ENCODE measurements at regions not wholly inside any gene's neighbourhood (a gene's known extent, or its start where the extent isn't known, plus 50 kb on each side); places are given as distances from the start of the nearest gene placed in this dataset.
A peak's percentile ranks its signal among the peaks of the same experiment; 100 is the strongest.
"Not testable (repeated sequence)": the region's sequence is repeated elsewhere in the genome, so short reads cannot be mapped to it uniquely, and the experiment has no call there.

DNA sequence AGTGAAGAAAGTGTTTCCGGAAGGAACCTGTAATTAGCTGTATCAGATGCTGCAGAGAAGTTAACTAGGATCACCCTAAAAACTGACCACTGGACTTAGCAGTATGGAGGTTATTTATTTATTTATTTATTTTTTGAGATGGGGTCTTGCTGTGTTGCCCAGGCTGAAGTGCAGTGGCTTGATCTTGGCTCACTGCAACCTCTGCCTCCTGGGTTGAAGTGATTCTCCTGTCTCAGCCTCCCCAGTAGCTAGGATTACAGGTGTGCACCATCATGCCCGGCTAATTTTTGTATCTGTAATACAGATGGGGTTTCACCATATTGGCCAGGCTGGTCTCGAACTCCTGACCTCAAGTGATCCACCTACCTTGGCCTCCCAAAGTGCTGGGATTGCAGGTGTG, 156.6 kb upstream of the TBL1XR1 start:
- H3K27ac ChIP-seq (ENCODE audit: low read depth in 2 of 2, low read length in 2 of 2); H3K36me3 ChIP-seq (ENCODE audit: control insufficient read depth in 2 of 2, insufficient read depth in 2 of 2, low read length in 2 of 2); H3K9me3 ChIP-seq (ENCODE audit: control insufficient read depth in 2 of 2, low read length in 2 of 2); H3K4me3 ChIP-seq (ENCODE audit: low read length in 2 of 2); H3K9ac ChIP-seq (ENCODE audit: low read depth in 1 of 2, low read length in 2 of 2); H3K27me3 ChIP-seq (ENCODE audit: control insufficient read depth in 2 of 2, insufficient read depth in 2 of 2, low read length in 2 of 2): not testable (repeated sequence)
- H3K4me1 ChIP-seq (ENCODE audit: control insufficient read depth in 2 of 2, insufficient read depth in 2 of 2, low read length in 2 of 2): peaks cover 35 to 45% of the 10 kb centered on the region in 2 donors

DNA sequence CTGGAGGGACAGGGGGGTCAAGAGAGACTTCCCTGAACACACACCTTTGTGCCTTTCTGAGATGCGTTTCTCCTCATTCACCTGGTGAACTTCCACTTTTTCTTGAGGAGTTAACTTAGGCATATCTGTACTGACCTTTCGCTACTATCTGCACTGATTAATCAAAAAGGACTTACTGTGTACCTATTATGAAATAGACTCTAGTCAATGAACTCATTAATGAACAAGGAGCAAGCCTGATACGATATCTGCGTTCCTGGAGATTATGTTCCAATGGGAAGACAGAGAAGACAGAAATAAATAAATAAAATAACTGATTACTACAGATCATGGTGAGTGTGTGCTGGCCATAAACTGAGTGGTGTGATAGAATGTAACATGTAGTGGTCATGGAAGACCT, 157.2 kb upstream of the TBL1XR1 start:
- H3K27ac ChIP-seq (ENCODE audit: low read depth in 2 of 2, low read length in 2 of 2): no peak overlapping the region
- H3K9me3 ChIP-seq (ENCODE audit: control insufficient read depth in 2 of 2, low read length in 2 of 2): no peaks in the 10 kb centered on the region
- H3K4me1 ChIP-seq (ENCODE audit: control insufficient read depth in 2 of 2, insufficient read depth in 2 of 2, low read length in 2 of 2): peaks cover 40 to 51% of the 10 kb centered on the region in 2 donors
- H3K4me3 ChIP-seq (ENCODE audit: low read length in 2 of 2): no peak overlapping the region
- no peaks in the 10 kb centered on the region for H3K36me3 ChIP-seq (ENCODE audit: control insufficient read depth in 2 of 2, insufficient read depth in 2 of 2, low read length in 2 of 2)
- H3K27me3 ChIP-seq (ENCODE audit: control insufficient read depth in 2 of 2, insufficient read depth in 2 of 2, low read length in 2 of 2): no peaks in the 10 kb centered on the region
- H3K9ac ChIP-seq (ENCODE audit: low read depth in 1 of 2, low read length in 2 of 2): no peak overlapping the region

GRCh38 chr3:177356113-177356512, 158.8 kb upstream of the TBL1XR1 start:
- H3K9me3 ChIP-seq (ENCODE audit: control insufficient read depth in 2 of 2, low read length in 2 of 2): no peaks in the 10 kb centered on the region
- H3K4me1 ChIP-seq (ENCODE audit: control insufficient read depth in 2 of 2, insufficient read depth in 2 of 2, low read length in 2 of 2): peaks cover 50 to 58% of the 10 kb centered on the region in 2 donors
- H3K9ac ChIP-seq (ENCODE audit: low read depth in 1 of 2, low read length in 2 of 2): no peak overlapping the region
- no peak overlapping the region for H3K4me3 ChIP-seq (ENCODE audit: low read length in 2 of 2)
- H3K27ac ChIP-seq (ENCODE audit: low read depth in 2 of 2, low read length in 2 of 2): peak overlapping the region; percentile 98 to 99
- H3K27me3 ChIP-seq (ENCODE audit: control insufficient read depth in 2 of 2, insufficient read depth in 2 of 2, low read length in 2 of 2): no peaks in the 10 kb centered on the region
- H3K36me3 ChIP-seq (ENCODE audit: control insufficient read depth in 2 of 2, insufficient read depth in 2 of 2, low read length in 2 of 2): no peaks in the 10 kb centered on the region

DNA sequence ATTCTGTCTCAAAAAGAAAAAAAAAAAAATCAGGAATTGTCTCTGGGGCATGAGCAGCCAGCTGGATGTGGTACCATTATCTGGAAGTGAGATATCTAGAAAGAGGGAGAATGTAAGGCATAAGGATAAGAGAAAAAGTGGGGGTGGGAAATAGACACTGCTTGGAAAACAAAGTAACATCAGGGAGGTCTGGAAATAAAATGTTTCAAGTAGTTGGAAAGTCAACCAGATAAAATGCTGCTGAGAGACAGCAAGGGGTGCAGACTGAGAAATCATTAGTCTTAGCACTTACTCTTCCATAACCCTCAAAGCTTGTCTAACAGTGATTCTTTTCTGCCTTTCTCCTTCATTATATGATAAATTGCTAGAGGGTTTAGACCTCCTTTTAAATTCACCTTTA, 159.7 kb upstream of the TBL1XR1 start:
- Histone ChIP-seq H3K27ac (ENCODE audit: low read depth in 2 of 2, low read length in 2 of 2) (peak overlapping the region; percentile 98 to 99), H3K4me3 (ENCODE audit: low read length in 2 of 2) (no peak overlapping the region), H3K36me3 (ENCODE audit: control insufficient read depth in 2 of 2, insufficient read depth in 2 of 2, low read length in 2 of 2) (no peaks in the 10 kb centered on the region), H3K4me1 (ENCODE audit: control insufficient read depth in 2 of 2, insufficient read depth in 2 of 2, low read length in 2 of 2) (peaks cover 48 to 51% of the 10 kb centered on the region in 2 donors), H3K9me3 (ENCODE audit: control insufficient read depth in 2 of 2, low read length in 2 of 2) (no peaks in the 10 kb centered on the region), H3K27me3 (ENCODE audit: control insufficient read depth in 2 of 2, insufficient read depth in 2 of 2, low read length in 2 of 2) (no peaks in the 10 kb centered on the region), H3K9ac (ENCODE audit: low read depth in 1 of 2, low read length in 2 of 2) (peak overlapping the region in 1 of 2 donors; percentile 81)

DNA sequence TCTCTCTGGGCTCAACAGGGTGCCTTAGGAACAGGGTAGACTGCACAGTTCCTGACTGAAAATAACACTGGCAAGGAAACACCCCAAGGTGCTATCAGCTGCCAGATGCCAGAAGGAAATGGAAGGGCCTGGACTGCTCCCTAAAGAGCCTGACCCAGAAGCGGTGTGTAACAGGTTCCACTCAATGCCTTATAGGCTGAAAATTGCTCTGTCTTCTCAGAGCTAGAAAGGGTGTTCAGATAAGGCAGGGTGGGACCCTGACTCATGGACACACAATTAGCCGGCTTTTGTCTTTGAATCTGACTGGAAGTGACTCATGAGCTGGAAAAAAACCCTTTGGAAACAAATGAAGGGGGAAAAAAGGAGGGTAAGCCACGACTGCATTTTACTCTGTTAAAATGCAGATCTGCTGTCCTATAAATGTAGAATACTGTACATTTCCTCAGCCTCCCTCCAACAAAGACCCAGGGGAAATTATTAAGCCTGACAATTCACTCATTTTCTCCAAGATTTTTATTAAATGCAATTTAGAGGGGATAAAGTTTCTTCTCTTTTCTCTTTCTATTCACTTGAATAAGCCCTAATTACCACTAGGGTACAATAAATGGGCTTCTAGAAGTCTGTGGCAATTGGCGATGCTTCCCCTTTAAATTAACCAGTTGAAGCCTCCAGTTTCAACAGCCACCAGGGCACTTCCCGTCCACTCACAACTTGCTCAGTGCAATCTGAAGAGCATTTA, 160.2 kb upstream of the TBL1XR1 start:
- H3K9ac ChIP-seq (ENCODE audit: low read depth in 1 of 2, low read length in 2 of 2): peak overlapping the region; percentile 72 to 81
- no peaks in the 10 kb centered on the region for H3K9me3 ChIP-seq (ENCODE audit: control insufficient read depth in 2 of 2, low read length in 2 of 2)
- peaks cover 45 to 50% of the 10 kb centered on the region in 2 donors for H3K4me1 ChIP-seq (ENCODE audit: control insufficient read depth in 2 of 2, insufficient read depth in 2 of 2, low read length in 2 of 2)
- no peaks in the 10 kb centered on the region for H3K36me3 ChIP-seq (ENCODE audit: control insufficient read depth in 2 of 2, insufficient read depth in 2 of 2, low read length in 2 of 2)
- peak overlapping the region; percentile 25 to 69 for H3K4me3 ChIP-seq (ENCODE audit: low read length in 2 of 2)
- no peaks in the 10 kb centered on the region for H3K27me3 ChIP-seq (ENCODE audit: control insufficient read depth in 2 of 2, insufficient read depth in 2 of 2, low read length in 2 of 2)
- H3K27ac ChIP-seq (ENCODE audit: low read depth in 2 of 2, low read length in 2 of 2): peak overlapping the region; percentile 98 to 99

- Histone ChIP-seq H3K4me3 (ENCODE audit: low read length in 2 of 2) (peak overlapping the region; percentile 37 to 69), H3K4me1 (ENCODE audit: control insufficient read depth in 2 of 2, insufficient read depth in 2 of 2, low read length in 2 of 2) (peaks cover 49 to 57% of the 10 kb centered on the region in 2 donors)
These were observed 161.1 kb upstream of the TBL1XR1 start for GRCh38 chr3:177358091-177358976.

GRCh38 chr3:177358977-177359592, 161.8 kb upstream of the TBL1XR1 start:
- H3K27ac ChIP-seq (ENCODE audit: low read depth in 2 of 2, low read length in 2 of 2): peak overlapping the region; percentile 98 to 99
- no peaks in the 10 kb centered on the region for H3K27me3 ChIP-seq (ENCODE audit: control insufficient read depth in 2 of 2, insufficient read depth in 2 of 2, low read length in 2 of 2)
- H3K9me3 ChIP-seq (ENCODE audit: control insufficient read depth in 2 of 2, low read length in 2 of 2): no peaks in the 10 kb centered on the region
- H3K4me3 ChIP-seq (ENCODE audit: low read length in 2 of 2): peak overlapping the region; percentile 65 to 75
- H3K9ac ChIP-seq (ENCODE audit: low read depth in 1 of 2, low read length in 2 of 2): peak overlapping the region; percentile 72 to 81
- H3K4me1 ChIP-seq (ENCODE audit: control insufficient read depth in 2 of 2, insufficient read depth in 2 of 2, low read length in 2 of 2): peaks cover 49 to 57% of the 10 kb centered on the region in 2 donors
- H3K36me3 ChIP-seq (ENCODE audit: control insufficient read depth in 2 of 2, insufficient read depth in 2 of 2, low read length in 2 of 2): no peaks in the 10 kb centered on the region

More at GRCh38 chr3:177358091-177358976, 161.1 kb upstream of the TBL1XR1 start:
- Histone ChIP-seq H3K27me3 (ENCODE audit: control insufficient read depth in 2 of 2, insufficient read depth in 2 of 2, low read length in 2 of 2) (no peaks in the 10 kb centered on the region), H3K9me3 (ENCODE audit: control insufficient read depth in 2 of 2, low read length in 2 of 2) (no peaks in the 10 kb centered on the region), H3K27ac (ENCODE audit: low read depth in 2 of 2, low read length in 2 of 2) (peak overlapping the region; percentile 98 to 99), H3K9ac (ENCODE audit: low read depth in 1 of 2, low read length in 2 of 2) (peak overlapping the region; percentile 72 to 81), H3K36me3 (ENCODE audit: control insufficient read depth in 2 of 2, insufficient read depth in 2 of 2, low read length in 2 of 2) (no peaks in the 10 kb centered on the region)

GRCh38 chr3:177359593-177360357, 162.5 kb upstream of the TBL1XR1 start:
- peaks cover 49 to 57% of the 10 kb centered on the region in 2 donors for H3K4me1 ChIP-seq (ENCODE audit: control insufficient read depth in 2 of 2, insufficient read depth in 2 of 2, low read length in 2 of 2)
- H3K9me3 ChIP-seq (ENCODE audit: control insufficient read depth in 2 of 2, low read length in 2 of 2): no peaks in the 10 kb centered on the region
- H3K36me3 ChIP-seq (ENCODE audit: control insufficient read depth in 2 of 2, insufficient read depth in 2 of 2, low read length in 2 of 2): no peaks in the 10 kb centered on the region
- peak overlapping the region; percentile 98 to 99 for H3K27ac ChIP-seq (ENCODE audit: low read depth in 2 of 2, low read length in 2 of 2)
- peak overlapping the region; percentile 78 to 81 for H3K9ac ChIP-seq (ENCODE audit: low read depth in 1 of 2, low read length in 2 of 2)
- no peaks in the 10 kb centered on the region for H3K27me3 ChIP-seq (ENCODE audit: control insufficient read depth in 2 of 2, insufficient read depth in 2 of 2, low read length in 2 of 2)
- H3K4me3 ChIP-seq (ENCODE audit: low read length in 2 of 2): peak overlapping the region; percentile 75 to 77

GRCh38 chr3:177361081-177361938, 164.0 kb upstream of the TBL1XR1 start:
- Histone ChIP-seq H3K9ac (ENCODE audit: low read depth in 1 of 2, low read length in 2 of 2) (peak overlapping the region; percentile 77 to 81), H3K4me1 (ENCODE audit: control insufficient read depth in 2 of 2, insufficient read depth in 2 of 2, low read length in 2 of 2) (peaks cover 46 to 56% of the 10 kb centered on the region in 2 donors)

More at GRCh38 chr3:177361081-177361938, 164.0 kb upstream of the TBL1XR1 start:
- no peaks in the 10 kb centered on the region for H3K27me3 ChIP-seq (ENCODE audit: control insufficient read depth in 2 of 2, insufficient read depth in 2 of 2, low read length in 2 of 2)
- H3K27ac ChIP-seq (ENCODE audit: low read depth in 2 of 2, low read length in 2 of 2): peak overlapping the region; percentile 93 to 98
- no peaks in the 10 kb centered on the region for H3K36me3 ChIP-seq (ENCODE audit: control insufficient read depth in 2 of 2, insufficient read depth in 2 of 2, low read length in 2 of 2)
- H3K4me3 ChIP-seq (ENCODE audit: low read length in 2 of 2): peak overlapping the region; percentile 75 to 77
- H3K9me3 ChIP-seq (ENCODE audit: control insufficient read depth in 2 of 2, low read length in 2 of 2): no peaks in the 10 kb centered on the region
